HL-60 (cell line): ENCODE measurements at regions not wholly inside any gene's neighbourhood (a gene's known extent, or its start where the extent isn't known, plus 50 kb on each side); places are given as distances from the start of the nearest gene placed in this dataset.

Source experiments
- GABPA ChIP-seq: IDR thresholded peaks from 2 replicates; pipeline ENCODE4 v1.6.1; 2012; ENCODE audit warnings: low read depth
- POLR2AphosphoS5 ChIP-seq: IDR thresholded peaks from 2 replicates; pipeline ENCODE4 v1.6.1; 2012; ENCODE audit warnings: low read depth
- TF ChIP-seq, protein P1 (sequence below): IDR thresholded peaks from one replicate; pipeline ENCODE4 v1.5.1; 2011; ENCODE audit warnings: low read length, control low read depth, inconsistent platforms; ENCODE audit not compliant: insufficient read depth

- TF ChIP-seq GABPA, result no peak
- no peak for TF ChIP-seq POLR2AphosphoS5
- TF ChIP-seq, protein P1, sequence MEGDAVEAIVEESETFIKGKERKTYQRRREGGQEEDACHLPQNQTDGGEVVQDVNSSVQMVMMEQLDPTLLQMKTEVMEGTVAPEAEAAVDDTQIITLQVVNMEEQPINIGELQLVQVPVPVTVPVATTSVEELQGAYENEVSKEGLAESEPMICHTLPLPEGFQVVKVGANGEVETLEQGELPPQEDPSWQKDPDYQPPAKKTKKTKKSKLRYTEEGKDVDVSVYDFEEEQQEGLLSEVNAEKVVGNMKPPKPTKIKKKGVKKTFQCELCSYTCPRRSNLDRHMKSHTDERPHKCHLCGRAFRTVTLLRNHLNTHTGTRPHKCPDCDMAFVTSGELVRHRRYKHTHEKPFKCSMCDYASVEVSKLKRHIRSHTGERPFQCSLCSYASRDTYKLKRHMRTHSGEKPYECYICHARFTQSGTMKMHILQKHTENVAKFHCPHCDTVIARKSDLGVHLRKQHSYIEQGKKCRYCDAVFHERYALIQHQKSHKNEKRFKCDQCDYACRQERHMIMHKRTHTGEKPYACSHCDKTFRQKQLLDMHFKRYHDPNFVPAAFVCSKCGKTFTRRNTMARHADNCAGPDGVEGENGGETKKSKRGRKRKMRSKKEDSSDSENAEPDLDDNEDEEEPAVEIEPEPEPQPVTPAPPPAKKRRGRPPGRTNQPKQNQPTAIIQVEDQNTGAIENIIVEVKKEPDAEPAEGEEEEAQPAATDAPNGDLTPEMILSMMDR, result no peak
Measured at GRCh38 chr13:73198991-73199411, 140.2 kb downstream of the KLF5 start.
